GM21515 (cell line): ENCODE measurements at regions not wholly inside any gene's neighbourhood (a gene's known extent, or its start where the extent isn't known, plus 50 kb on each side); places are given as distances from the start of the nearest gene placed in this dataset.
"Not testable (repeated sequence)": the region's sequence is repeated elsewhere in the genome, so short reads cannot be mapped to it uniquely, and the experiment has no call there.

Source experiments
- ATAC-seq: cut with Tn5 transposase; IDR thresholded peaks from one replicate; pipeline ENCODE4 v1.9.1; 2021; ENCODE audit not compliant: unreplicated experiment

DNA sequence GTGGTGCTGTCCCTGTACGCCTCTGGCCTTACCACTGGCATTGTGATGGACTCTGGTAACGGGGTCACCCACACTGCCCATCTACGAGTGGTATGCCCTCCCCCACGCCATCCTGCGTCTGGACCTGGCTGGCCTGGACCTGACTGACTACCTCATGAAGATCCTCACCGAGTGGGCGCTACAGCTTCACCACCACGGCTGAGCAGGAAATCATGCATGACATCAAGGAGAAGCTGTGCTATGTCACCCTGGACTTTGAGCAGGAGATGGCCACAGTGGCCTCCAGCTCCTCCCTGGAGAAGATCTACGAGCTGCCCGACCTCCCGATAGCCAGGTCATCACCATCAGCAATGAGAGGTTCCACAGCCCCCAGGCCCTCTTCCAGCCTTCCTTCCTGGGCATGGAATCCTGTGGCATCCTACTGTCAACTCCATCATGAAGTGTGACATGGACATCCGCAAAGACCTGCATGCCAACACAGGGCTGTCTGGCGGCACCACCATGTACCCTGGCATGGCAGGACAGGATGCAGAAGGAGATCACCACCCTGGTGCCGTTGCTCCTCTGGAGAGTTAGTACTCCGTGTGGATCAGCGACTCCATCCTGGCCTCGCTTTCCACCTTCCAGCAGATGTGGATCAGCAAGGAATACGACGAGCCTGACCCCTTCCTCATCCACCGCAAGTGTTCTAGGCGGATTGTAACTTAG is 434.2 kb upstream of the RGMB start:
- ATAC-seq: no peak

DNA sequence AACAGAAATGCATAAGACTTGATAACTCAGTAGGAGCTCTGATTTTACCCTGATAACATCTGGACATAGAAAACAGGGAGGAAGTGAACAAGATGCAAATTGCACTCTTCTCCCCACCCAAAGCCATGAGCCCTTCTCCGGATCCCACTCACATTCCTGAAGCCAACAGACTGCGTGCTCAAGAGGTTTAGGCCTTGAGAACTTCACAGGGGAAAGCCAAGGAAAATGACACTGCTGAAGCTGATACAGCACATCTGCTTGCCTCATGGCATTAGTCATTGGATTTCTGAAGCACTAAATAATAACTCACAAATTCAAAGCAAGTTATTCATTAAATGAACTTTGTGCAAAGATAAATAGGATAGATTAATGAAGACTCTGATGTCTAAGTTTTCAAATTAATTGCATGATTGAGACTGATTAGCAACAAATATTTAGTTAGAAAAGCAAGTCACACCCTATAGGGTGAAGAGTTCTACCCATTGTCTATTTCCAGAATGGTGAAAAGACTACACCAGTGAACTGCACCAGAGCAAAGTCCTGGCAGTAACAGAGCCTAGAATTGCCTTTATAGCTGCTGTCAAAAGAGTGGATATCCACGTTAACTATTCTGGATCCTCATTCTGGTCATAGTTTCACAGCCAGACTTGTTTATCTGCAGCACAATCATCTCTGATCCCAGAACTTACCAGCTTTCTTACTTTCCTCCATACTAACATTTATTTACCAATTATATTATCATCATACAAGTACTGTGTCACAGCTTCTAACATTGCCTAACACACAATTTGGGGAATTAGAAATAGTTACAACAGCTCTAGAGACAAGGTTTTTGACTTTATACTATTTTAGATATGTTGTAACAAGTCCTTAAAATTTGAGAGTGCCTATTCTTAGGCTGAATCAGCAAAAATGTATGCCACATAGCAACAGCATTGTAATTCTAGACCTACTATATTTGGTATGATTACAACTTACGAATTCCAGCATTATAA is 432.1 kb upstream of the RGMB start:
- no peak for ATAC-seq

DNA sequence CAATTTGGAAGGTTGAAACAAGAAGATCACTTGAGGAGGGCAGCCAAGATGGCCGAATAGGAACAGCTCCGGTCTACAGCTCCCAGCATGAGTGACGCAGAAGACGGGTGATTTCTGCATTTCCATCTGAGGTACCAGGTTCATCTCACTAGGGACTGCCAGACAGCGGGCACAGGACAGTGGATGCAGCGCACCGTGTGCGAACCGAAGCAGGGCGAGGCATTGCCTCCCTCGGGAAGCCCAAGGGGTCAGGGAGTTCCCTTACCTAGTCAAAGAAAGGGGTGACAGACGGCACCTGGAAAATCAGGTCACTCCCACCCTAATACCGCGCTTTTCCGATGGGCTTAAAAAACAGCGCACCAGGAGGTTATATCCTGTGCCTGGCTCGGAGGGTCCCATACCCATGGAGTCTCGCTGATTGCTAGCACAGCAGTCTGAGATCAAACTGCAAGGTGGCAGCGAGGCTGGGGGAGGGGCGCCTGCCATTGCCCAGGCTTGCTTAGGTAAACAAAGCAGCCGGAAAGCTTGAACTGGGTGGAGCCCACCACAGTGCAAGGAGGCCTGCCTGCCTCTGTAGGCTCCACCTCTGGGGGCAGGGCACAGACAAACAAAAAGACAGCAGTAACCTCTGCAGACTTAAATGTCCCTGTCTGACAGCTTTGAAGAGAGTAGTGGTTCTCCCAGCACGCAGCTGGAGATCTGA is 430.4 kb upstream of the RGMB start:
- ATAC-seq: not testable (repeated sequence)

DNA sequence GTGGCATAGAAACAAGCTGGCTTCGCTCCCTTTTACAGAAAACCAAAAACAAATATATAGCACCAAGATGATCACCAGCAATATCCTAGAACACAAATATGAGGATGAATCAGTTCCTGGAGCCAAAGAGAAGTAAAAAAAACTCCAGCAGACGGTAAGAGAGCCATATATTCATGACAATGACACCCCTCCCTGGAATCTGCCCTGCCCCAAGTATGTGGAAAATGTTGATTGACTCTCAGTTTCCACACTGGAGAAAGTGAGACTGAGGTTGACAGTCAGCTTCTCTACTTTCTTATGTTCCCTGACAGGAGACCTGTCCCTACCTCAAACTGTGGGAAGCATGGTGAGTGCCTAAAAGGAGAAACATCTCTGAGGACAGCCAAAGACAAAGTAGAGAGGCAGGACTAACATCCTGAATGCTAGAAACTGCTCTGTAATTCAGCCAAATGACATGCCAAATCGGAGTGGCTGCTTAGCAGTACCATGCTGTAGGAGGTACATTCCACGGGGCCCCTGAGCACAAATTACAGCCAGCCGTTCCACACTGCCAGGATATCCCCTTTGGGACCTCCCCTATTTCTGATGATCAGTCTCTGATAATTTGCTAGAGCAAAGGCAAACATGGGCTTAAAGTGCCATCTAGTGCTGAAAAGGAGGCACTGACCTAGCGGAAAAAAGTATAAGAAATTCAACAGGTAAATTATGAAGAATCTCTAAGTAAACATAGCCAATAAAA is 424.0 kb upstream of the RGMB start:
- no peak for ATAC-seq

DNA sequence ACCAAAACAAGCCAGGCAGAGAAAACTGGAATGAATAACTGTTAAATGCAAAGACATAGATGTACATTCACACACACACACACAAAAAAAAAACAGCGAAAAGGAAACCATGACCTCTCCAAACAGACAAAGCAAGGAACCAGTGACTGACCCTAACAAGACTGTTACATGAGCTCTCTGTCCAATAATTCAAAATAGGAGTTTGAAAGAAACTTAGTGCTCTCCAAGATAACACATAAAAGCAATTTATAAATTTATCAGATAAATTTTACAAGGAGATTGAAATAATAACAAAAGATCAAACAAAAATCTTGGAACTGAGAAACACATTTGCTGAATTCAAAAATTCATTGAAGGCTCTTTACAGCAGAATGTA is 423.5 kb upstream of the RGMB start:
- ATAC-seq: no peak

DNA sequence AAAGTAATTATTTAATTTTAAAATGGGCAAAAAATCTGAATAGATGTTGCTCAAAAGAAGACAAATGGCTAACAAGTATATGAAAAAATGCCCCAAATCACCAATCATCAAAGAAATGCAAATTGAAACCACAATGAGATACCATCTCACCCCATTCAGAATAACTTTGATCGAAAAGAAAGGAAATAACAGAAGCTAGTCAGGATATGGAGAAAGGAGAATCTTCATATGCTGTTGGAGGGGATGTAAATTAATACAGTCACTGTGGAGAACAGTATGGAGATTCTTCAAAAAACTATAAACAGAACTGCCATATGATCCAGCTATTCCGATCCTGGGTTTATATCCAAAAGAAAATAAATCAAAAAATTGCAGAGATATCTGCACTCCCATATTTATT is 418.5 kb upstream of the RGMB start:
- no peak for ATAC-seq

DNA sequence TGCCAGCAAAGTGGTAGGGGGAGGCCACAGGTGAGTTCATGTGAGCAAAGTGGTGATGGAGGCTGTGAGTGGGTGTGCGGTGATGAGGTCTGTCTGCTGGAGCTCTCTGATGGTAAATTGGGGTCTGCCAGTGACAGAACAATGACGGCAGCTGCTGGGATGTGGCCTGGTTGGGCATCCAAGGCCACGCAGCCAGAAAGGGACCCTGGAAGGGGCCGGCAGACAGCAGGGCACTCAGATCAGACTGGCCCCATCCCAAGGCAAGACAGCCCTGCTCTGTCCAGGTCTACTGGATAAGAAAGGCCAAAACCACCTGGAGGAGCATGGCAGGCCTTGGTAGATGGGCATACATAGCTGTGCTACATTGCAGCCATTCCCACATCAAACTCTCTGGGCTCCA is 412.9 kb upstream of the RGMB start:
- no peak for ATAC-seq

DNA sequence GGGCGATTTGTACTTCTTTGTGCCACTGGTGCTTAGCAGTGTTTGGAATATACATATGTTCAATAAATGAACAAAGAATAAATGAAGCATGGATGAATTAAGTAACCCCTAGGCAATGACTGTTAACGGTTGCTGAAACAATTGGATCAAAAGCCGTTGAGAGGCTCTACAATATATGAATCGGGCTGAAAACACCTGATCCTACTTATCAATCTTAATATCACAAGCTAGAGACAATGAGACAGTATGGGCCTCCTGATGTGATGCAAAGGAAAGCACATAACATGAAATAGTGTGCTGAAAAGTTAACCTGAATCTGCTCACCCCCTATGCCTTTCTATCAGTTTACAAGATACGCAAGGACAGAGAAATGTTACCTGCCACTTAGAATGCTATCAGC is 410.3 kb upstream of the RGMB start:
- no peak for ATAC-seq

DNA sequence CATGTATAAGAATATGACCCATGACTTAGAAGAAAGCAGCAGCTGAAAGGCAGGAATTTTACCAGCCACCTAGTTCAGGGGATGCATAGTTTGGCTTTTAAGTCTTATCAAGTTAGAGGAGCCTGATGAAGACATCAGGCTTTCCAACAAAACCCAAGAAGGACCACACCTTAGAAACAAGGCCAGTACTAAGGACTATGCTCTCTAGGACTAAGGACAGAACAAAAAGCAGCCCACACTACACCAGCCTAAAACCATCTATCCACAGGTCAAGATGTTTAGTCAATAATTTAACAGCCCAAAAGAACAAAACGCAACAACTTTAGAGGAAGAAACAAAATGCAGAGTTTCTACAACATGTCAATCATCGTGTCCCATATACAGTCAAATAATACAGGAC is 408.9 kb upstream of the RGMB start:
- no peak for ATAC-seq

DNA sequence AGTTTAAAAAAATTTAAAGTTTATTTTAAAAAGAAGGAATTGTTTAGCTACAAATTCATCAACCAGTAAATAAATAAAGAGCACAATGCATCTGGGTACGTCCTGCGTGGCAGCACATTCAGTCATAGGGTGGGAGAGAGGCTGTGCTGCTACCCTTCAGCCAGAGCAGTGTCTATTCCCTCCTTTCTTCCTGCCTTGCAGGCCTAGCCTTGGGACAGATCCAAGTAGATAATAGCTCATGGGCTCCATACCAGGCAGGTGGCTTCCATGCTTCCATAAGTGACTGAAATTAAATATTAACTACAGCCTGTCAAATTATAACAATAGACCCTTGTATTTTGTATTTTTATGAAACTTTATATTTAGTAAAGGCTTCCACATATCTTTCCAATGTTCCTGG is 408.3 kb upstream of the RGMB start:
- ATAC-seq: no peak

DNA sequence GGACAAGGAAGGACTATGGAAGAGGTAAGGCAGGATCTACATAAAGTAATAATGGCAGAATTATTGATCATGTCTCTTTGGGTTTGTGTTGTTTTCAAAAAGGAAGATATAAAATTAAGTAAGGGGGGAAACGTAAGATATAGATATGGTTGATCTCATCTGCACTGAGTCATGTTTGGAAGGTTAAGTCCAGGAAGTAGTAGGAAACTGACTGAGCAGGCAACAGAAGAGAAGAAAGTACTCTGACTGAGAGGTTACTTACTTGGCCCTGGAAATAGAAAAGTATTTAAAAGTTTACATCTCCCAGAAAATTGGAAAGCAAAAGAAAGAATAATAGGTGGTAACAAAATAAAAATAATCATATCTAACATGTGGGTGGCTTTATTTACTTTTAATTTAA is 405.3 kb upstream of the RGMB start:
- no peak for ATAC-seq

DNA sequence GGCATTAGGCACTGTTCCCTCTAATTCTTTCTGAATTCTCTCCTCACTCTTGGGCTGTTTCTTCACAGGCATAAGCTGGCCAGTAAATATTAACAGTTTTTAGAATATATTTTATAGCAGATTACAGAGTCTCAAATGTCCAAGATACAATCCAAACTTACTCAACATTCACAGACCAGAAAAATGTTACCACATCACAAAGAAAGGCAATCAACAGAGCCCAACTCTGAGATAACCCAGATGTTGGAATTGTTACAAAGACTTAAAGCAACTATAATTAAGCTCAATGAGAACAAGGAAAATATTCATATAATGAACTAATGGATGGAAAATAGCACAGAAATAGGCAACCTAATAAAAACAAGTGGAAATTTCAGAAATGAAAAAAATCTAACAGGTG is 401.1 kb upstream of the RGMB start:
- no peak for ATAC-seq

DNA sequence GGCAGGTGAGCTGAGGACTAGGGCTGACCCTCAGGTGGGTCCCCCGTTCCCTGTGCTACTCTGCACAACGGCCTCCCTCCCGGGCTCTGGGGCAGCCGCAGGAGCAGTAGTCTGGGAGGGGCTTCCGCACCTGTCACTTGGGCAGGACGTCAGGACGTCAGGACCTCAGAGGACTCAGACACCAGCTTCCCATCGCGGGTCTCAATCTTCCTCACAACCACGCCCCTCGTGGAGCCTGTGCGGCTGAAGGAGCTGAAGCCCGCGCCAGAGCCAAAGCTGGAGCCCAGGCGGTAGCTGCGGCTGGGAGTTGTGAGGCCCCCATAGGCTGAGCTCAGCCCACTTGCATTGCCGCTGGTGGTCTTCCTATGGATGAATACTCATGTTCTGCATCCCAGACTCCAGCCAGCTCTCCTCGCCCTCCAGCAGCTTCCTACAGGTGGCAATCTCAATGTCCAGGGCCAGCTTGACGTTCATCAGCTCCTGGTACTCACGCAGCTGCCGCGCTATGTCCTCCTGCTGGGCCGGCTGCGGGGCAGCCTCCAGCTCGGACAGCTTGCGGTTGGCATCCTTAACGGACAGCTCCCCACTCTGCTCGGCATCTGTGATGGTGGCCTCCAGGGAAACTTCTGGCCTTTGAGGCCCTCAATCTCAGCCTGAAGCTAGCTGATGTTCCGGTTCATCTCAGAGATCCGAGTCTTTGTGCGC is 381.4 kb upstream of the RGMB start:
- no peak for ATAC-seq

DNA sequence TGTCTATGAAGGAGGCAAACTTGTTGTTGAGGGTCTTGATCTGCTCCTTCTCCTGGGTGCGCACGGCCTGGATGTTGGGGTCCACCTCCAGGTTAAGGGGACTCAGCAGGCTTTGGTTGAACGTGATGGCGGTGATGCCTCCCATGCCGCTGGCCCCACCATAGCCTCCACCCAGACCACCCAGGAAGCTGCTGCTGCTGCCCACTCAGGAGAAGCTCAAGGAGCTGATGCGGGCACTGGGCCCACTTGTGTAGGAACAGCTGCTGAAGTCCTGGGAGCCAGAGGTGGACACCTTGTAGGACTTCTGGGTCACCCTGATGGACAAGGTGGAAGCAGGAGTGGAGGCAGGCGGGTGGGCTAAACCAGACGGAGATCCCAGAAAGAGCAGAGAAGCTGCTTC is 380.3 kb upstream of the RGMB start:
- not testable (repeated sequence) for ATAC-seq

DNA sequence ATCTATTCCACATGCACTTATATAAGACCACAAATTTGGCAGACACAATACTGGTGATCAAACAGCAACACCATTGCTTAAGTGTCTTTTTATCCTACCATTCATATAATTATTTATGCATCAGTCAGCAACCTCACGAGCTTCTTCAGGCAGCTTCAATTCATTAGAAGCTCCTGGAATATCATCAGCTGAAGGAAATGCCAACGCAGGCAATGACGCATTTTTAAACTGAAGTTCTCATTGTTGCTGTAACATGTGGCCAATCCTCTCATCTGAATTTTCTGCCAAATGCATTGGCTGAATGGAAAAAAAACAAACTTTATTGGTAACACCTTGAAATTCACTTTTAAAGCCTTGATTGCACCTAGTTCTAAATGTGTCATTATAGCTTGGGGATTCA is 376.4 kb upstream of the RGMB start:
- ATAC-seq: no peak

DNA sequence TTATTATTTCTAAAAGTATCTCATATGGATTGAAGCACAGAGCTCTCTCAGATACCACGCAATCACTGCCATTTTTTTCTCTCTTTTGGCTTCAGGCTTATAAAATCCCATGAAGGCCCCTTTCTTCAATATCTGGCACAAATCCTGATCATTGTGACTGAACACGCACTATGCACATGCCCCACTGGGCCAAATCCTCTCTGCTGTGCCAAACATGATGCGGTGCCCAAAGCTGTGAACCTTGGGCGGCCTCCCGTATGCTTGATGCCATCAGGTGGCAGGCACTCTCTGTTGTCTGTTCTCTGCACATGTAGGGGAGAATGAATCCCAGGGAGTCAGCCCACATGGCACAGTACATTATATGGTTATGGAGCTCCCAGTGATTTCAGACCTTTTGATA is 375.0 kb upstream of the RGMB start:
- ATAC-seq: no peak

DNA sequence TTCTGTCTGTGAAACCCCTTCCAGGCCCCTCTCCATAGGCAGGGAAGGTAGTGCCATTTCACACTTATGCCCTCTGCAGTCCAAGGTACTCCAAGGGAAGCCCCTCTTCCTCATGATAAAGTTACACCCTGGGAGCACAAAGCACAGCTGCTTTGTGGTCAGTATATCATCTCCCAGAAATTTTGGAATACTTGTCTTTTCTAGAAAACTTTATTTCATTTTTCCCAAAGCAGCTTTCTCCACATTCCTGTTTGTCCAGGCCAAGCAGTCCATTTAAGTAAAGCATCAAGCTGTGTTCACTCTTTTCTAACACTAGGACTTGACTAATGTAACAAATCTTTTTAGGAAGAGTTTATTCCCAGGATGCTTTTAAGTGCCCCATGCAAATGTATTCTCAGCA is 371.8 kb upstream of the RGMB start:
- no peak for ATAC-seq

DNA sequence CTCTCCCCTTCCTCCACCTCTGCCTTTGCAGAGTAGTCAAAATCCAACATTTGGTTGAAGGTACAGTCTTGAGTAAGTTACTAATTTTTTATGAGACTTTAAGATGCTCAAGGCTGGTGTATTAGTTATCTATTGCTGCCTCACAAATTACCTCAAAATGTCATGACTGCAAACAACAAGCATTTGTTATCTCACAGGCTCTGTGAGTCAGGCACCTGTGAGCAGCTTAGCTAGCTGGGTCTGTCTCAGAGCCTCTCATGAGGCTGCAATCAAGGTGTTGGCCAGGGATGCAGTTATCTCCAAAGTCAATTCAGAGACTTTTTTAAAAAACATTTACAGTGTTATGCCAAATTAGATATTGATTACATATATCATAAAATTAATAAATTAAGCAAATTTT is 371.3 kb upstream of the RGMB start:
- ATAC-seq: no peak

DNA sequence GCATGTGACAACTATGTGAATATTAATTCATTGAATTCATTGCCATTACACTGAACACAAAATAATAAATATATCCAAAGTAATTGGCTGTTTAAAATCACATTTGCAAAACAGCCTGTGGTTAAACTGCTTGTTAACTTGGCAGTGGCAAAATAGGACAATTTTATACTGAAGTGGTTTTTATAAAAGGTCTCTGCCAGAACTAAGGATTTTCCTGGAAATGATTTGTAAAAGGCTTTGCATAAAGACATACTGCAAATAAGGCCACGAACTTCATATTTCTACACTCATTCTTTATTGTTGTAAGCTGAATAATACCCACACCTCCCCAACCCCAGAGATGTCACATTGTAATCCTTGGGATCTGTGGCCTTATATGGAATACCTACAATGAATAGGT is 370.3 kb upstream of the RGMB start:
- no peak for ATAC-seq

DNA sequence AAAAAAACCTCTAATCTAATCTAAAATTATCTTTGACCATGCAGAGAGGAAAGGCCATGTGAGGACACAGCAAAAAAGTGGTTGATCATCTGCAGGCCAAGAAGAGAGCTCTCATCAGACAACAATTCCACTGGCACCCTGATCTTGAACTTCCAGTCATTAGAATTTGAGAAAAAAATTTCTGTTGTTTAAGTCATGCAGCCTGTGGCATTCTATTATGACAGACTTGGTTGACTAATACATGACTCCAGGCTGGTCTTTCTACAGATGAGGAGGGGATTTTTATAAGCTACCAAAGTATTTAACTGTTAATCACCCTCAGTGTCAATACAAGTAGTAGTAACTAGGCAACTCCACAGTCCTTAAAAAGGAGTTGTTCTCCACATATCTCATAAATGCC is 358.5 kb upstream of the RGMB start:
- ATAC-seq: no peak

DNA sequence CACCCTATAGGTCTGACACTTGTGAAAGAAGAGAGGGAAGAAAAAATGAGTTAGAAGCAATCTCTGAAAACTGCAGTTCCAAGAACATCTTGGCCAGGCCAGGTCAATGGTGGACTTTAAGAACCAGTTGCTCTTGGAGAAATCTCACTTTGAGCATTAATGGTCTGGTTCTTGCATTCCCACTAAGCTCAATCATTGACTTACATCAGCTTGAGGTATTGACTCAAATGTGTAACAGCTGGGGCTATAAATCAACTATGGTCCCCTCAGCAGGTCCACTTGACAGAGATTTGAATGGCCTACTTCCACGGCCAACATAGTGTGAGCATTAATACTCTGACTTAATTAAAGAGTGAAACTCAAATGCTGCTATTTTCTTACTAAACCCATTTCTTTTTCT is 357.8 kb upstream of the RGMB start:
- ATAC-seq: no peak
